Left ventricle myocardium inferior (tissue), 1 donor: ENCODE measurements at regions not wholly inside any gene's neighbourhood (a gene's known extent, or its start where the extent isn't known, plus 50 kb on each side); places are given as distances from the start of the nearest gene placed in this dataset.

Experiments used
- DNase-seq: peaks from one replicate; pipeline ENCODE4 v3.0.0-alpha.2; 2020
- H3K27ac ChIP-seq: fragments of 200-600 bp; replicated peaks from 2 replicates; pipeline ENCODE4 v1.8.0; 2021
- H3K27me3 ChIP-seq: fragments of 200-600 bp; 2 replicates; pipeline ENCODE4 v1.8.0; 2021; ENCODE audit warnings: low read depth
- H3K36me3 ChIP-seq: fragments of 200-600 bp; 2 replicates; pipeline ENCODE4 v1.8.0; 2021
- H3K4me1 ChIP-seq: fragments of 200-600 bp; 2 replicates; pipeline ENCODE4 v1.8.0; 2021
- H3K4me3 ChIP-seq: fragments of 200-600 bp; 2 replicates; pipeline ENCODE4 v1.8.0; 2021; ENCODE audit warnings: mild to moderate bottlenecking, moderate library complexity
- H3K9me3 ChIP-seq: fragments of 200-600 bp; replicated peaks from 2 replicates; pipeline ENCODE4 v1.8.0; 2021
- CTCF ChIP-seq: fragments of 200-600 bp; IDR thresholded peaks from 2 replicates; pipeline ENCODE4 v1.8.0; 2021; ENCODE audit warnings: antibody characterized with exemption, mild to moderate bottlenecking, borderline replicate concordance
- intact Hi-C: fragments of 100-400 bp; cut with micrococcal nuclease; formaldehyde crosslinking; loops from one replicate; pipeline ENCODE4 v1.11.0; 2022
- donor health status: DM: no; HTN: yes; CAD: no; lungs with severe emphysema.

- no peaks in the 10 kb centered on the region for H3K27me3 ChIP-seq
- DNase-seq, result no peak
- H3K36me3 ChIP-seq, result no peaks in the 10 kb centered on the region
- no peak for TF ChIP-seq CTCF
- H3K9me3 ChIP-seq, result no peaks in the 10 kb centered on the region
- H3K4me1 ChIP-seq, result no peaks in the 10 kb centered on the region
- no peak overlapping the region for H3K27ac ChIP-seq
- H3K4me3 ChIP-seq, result no peak overlapping the region
- intact Hi-C loops, result no loop called here
Observed at GRCh38 chr13:72435251-72435650, 292.2 kb downstream of the MZT1 start.

GRCh38 chr13:72431981-72432682 is 295.3 kb downstream of the MZT1 start:
- no peak for DNase-seq
- H3K36me3 ChIP-seq, result no peaks in the 10 kb centered on the region
- no peaks in the 10 kb centered on the region for H3K4me1 ChIP-seq
- no peaks in the 10 kb centered on the region for H3K27me3 ChIP-seq
- TF ChIP-seq CTCF, result no peak
- no peaks in the 10 kb centered on the region for H3K9me3 ChIP-seq
- H3K4me3 ChIP-seq, result no peak overlapping the region
- intact Hi-C loops, result no loop called here
- H3K27ac ChIP-seq, result no peak overlapping the region

- intact Hi-C loops, result no loop called here
- no peaks in the 10 kb centered on the region for H3K36me3 ChIP-seq
- no peak for DNase-seq
- no peaks in the 10 kb centered on the region for H3K9me3 ChIP-seq
- no peaks in the 10 kb centered on the region for H3K27me3 ChIP-seq
- no peaks in the 10 kb centered on the region for H3K4me1 ChIP-seq
- H3K4me3 ChIP-seq, result no peak overlapping the region
- no peak for TF ChIP-seq CTCF
- H3K27ac ChIP-seq, result no peak overlapping the region
Observed at GRCh38 chr13:72430923-72431322, 296.5 kb downstream of the MZT1 start.

- no peaks in the 10 kb centered on the region for H3K27me3 ChIP-seq
- no peak overlapping the region for H3K27ac ChIP-seq
- no peaks in the 10 kb centered on the region for H3K9me3 ChIP-seq
- H3K36me3 ChIP-seq, result no peaks in the 10 kb centered on the region
- DNase-seq, result no peak
- no peaks in the 10 kb centered on the region for H3K4me1 ChIP-seq
- intact Hi-C loops, result no loop called here
- no peak overlapping the region for H3K4me3 ChIP-seq
- no peak for TF ChIP-seq CTCF
Observed at GRCh38 chr13:72427757-72428528, 299.5 kb downstream of the MZT1 start.

- Histone ChIP-seq H3K27ac (no peak overlapping the region), H3K9me3 (no peaks in the 10 kb centered on the region), H3K4me1 (no peaks in the 10 kb centered on the region), H3K4me3 (no peak overlapping the region), H3K27me3 (no peaks in the 10 kb centered on the region), H3K36me3 (no peaks in the 10 kb centered on the region)
- intact Hi-C loops, result no loop called here
- DNase-seq, result no peak
- no peak for TF ChIP-seq CTCF
Observed at GRCh38 chr13:72424059-72424458, 303.4 kb downstream of the MZT1 start.
